Tibial nerve (tissue), 3 donors: ENCODE measurements at regions not wholly inside any gene's neighbourhood (a gene's known extent, or its start where the extent isn't known, plus 50 kb on each side); places are given as distances from the start of the nearest gene placed in this dataset.

Experiments
- POLR2A ChIP-seq, 2 donors: fragments of 450-650 bp; IDR thresholded peaks; one replicate each; pipeline ENCODE4 v1.6.1; 2017; ENCODE audit warnings: antibody characterized with exemption in 2 of 2, mild to moderate bottlenecking in 2 of 2, moderate library complexity in 2 of 2
- TF ChIP-seq, protein P1 (sequence below), 5 experiments: fragments of 200-600 bp in 3 of 5; fragments of 450-650 bp in 2 of 5; sonication (generic) in 3 of 5; IDR thresholded peaks; one replicate each; pipeline ENCODE4 v1.5.1; 2016 to 2019; ENCODE audit warnings: antibody characterized with exemption in 5 of 5, mild to moderate bottlenecking in 3 of 5, moderate library complexity in 2 of 5

DNA sequence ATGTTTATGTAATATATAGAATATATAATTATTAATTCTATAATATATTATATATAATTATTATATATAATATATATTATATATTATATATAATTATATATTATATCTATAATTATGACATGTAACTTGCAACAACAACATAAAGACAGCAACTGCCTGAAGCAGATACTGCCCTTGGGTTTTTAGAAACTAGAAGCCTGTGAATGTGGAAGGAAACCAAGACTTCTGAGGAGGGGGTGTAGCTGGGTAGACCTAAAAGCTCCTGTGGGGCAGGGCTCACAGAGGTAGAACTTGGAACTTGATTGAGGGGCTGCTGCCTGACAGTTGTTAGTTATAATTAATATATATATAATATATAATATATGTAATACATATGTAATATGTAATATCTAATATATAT lies 167.2 kb upstream of the SLIT2 start:
- TF ChIP-seq, protein P1, sequence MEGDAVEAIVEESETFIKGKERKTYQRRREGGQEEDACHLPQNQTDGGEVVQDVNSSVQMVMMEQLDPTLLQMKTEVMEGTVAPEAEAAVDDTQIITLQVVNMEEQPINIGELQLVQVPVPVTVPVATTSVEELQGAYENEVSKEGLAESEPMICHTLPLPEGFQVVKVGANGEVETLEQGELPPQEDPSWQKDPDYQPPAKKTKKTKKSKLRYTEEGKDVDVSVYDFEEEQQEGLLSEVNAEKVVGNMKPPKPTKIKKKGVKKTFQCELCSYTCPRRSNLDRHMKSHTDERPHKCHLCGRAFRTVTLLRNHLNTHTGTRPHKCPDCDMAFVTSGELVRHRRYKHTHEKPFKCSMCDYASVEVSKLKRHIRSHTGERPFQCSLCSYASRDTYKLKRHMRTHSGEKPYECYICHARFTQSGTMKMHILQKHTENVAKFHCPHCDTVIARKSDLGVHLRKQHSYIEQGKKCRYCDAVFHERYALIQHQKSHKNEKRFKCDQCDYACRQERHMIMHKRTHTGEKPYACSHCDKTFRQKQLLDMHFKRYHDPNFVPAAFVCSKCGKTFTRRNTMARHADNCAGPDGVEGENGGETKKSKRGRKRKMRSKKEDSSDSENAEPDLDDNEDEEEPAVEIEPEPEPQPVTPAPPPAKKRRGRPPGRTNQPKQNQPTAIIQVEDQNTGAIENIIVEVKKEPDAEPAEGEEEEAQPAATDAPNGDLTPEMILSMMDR (IDR thresholded peaks at IDR 0.05): no peak
- TF ChIP-seq POLR2A (IDR thresholded peaks at IDR 0.05): no peak
